ENCODE measurements at regions not wholly inside any gene's neighbourhood (a gene's known extent, or its start where the extent isn't known, plus 50 kb on each side); places are given as distances from the start of the nearest gene placed in this dataset.

DNA sequence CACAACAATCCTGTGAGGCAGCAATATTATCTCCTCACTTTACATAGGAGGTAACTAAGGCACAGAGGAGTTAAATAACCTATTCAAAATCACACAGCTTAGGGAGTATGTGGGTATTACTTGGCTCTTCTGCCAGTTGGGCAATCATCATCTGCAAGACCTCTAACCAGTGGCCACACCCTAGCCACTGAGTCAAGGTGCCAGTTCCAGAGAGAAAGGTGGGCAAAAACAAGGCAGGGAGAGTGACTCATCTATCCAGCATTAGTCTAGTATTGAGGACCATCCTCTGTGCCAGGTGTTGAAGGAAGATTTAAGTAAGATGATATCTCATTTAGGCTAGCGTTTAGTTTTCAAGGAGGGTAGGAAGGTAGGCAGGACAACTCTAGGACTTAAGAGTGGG, 113.9 kb upstream of the EOLA2 start:
- Histone ChIP-seq H2BK5ac (ENCODE audit: low read length) (no peak overlapping the region), H4K8ac (ENCODE audit: low read depth, low read length) (no peak overlapping the region), H3K79me1 (ENCODE audit: low read depth, low read length) (no peaks in the 10 kb centered on the region), H3K36me3 (replicated peaks in 1 of 2; ENCODE audit: control insufficient read depth in 2 of 2, insufficient read depth in 2 of 2, low read length in 2 of 2) (no peaks in the 10 kb centered on the region), H2BK15ac (ENCODE audit: low read length) (no peak overlapping the region), H2AK5ac (ENCODE audit: low read depth, low read length) (no peak overlapping the region), H3K9ac (ENCODE audit: low read depth, low read length, poor library complexity) (no peak overlapping the region), H3K27ac (replicated peaks; ENCODE audit: low read length) (no peak overlapping the region), H3K4me2 (ENCODE audit: insufficient read depth, low read length, poor library complexity, severe bottlenecking) (no peak overlapping the region), H2BK120ac (ENCODE audit: low read depth, low read length) (no peak overlapping the region), H3K4me1 (ENCODE audit: control insufficient read depth in 2 of 2, insufficient read depth in 1 of 2, low read depth in 1 of 2, low read length in 2 of 2) (no peaks in the 10 kb centered on the region), H3K9me3 (replicated peaks in 1 of 2; ENCODE audit: control insufficient read depth in 2 of 2, insufficient read depth in 1 of 2, low read depth in 1 of 2, low read length in 2 of 2) (no peaks in the 10 kb centered on the region), H3K18ac (ENCODE audit: low read length) (no peak overlapping the region), H3K27me3 (ENCODE audit: control insufficient read depth in 3 of 3, insufficient read depth in 3 of 3, low read depth in 1 of 3, low read length in 3 of 3) (peaks cover 0 to 3% (median 0%) of the 10 kb centered on the region in 3 experiments), H2BK12ac (ENCODE audit: low read length) (no peak overlapping the region), H2AFZ (ENCODE audit: low read length) (no peak overlapping the region), H3K23ac (ENCODE audit: low read depth, low read length, poor library complexity) (no peak overlapping the region), H3K4ac (ENCODE audit: low read length) (no peak overlapping the region), H4K91ac (ENCODE audit: low read depth, low read length, poor library complexity) (no peak overlapping the region), H3K14ac (ENCODE audit: low read length) (no peak overlapping the region), H3K4me3 (ENCODE audit: low read length in 2 of 2) (no peak overlapping the region)
- WGBS, 2 donors (ENCODE audit: extremely low coverage in 2 of 2, insufficient read length in 2 of 2, insufficient replicate concordance in 1 of 2): no CpG with 5 or more reads among the region's 1 CpG
- DNase-seq (ENCODE audit: low spot score): no peak

DNA sequence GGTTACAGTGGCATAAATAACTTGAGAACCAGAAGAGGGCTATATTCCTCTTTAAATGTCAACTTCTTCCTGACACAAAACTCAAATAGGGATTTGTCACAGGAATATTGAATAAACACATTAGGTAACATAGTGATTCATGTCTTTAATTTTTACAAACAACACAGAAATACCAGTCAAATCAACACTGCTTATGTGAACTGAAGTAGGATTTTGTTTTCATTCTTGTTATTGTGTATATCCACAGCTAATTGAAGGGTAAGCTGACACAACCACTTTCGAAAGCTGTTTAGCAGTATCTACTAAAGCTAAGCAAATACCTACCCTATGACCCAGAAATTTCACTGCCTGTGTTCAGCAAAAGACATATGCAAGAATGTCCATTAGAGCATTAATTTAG, 120.4 kb upstream of the EOLA2 start:
- Histone ChIP-seq H3K4me2 (ENCODE audit: insufficient read depth, low read length, poor library complexity, severe bottlenecking) (no peak overlapping the region), H4K8ac (ENCODE audit: low read depth, low read length) (no peak overlapping the region), H3K9me3 (replicated peaks in 1 of 2; ENCODE audit: control insufficient read depth in 2 of 2, insufficient read depth in 1 of 2, low read depth in 1 of 2, low read length in 2 of 2) (no peaks in the 10 kb centered on the region), H3K23ac (ENCODE audit: low read depth, low read length, poor library complexity) (no peak overlapping the region), H3K18ac (ENCODE audit: low read length) (no peak overlapping the region), H3K4me1 (ENCODE audit: control insufficient read depth in 2 of 2, insufficient read depth in 1 of 2, low read depth in 1 of 2, low read length in 2 of 2) (no peaks in the 10 kb centered on the region), H2BK12ac (ENCODE audit: low read length) (no peak overlapping the region), H3K36me3 (replicated peaks in 1 of 2; ENCODE audit: control insufficient read depth in 2 of 2, insufficient read depth in 2 of 2, low read length in 2 of 2) (no peaks in the 10 kb centered on the region), H3K79me1 (ENCODE audit: low read depth, low read length) (no peaks in the 10 kb centered on the region), H2BK15ac (ENCODE audit: low read length) (no peak overlapping the region), H4K91ac (ENCODE audit: low read depth, low read length, poor library complexity) (no peak overlapping the region), H3K9ac (ENCODE audit: low read depth, low read length, poor library complexity) (no peak overlapping the region), H3K4ac (ENCODE audit: low read length) (no peak overlapping the region), H2AFZ (ENCODE audit: low read length) (no peak overlapping the region), H2BK120ac (ENCODE audit: low read depth, low read length) (no peak overlapping the region), H2AK5ac (ENCODE audit: low read depth, low read length) (no peak overlapping the region), H3K27ac (replicated peaks; ENCODE audit: low read length) (no peak overlapping the region), H3K4me3 (ENCODE audit: low read length in 2 of 2) (no peak overlapping the region), H3K14ac (ENCODE audit: low read length) (no peak overlapping the region), H3K27me3 (ENCODE audit: control insufficient read depth in 3 of 3, insufficient read depth in 3 of 3, low read depth in 1 of 3, low read length in 3 of 3) (no peaks in the 10 kb centered on the region), H2BK5ac (ENCODE audit: low read length) (no peak overlapping the region)
- no peak for DNase-seq (ENCODE audit: low spot score)
- WGBS, 2 donors (ENCODE audit: extremely low coverage in 2 of 2, insufficient read length in 2 of 2, insufficient replicate concordance in 1 of 2): no CpG with 5 or more reads among the region's 1 CpG

- H2AFZ ChIP-seq (ENCODE audit: low read length): no peak overlapping the region
- H3K4ac ChIP-seq (ENCODE audit: low read length): no peak overlapping the region
- H3K18ac ChIP-seq (ENCODE audit: low read length): no peak overlapping the region
- no peak overlapping the region for H2BK5ac ChIP-seq (ENCODE audit: low read length)
- no peaks in the 10 kb centered on the region for H3K79me1 ChIP-seq (ENCODE audit: low read depth, low read length)
- H3K27ac ChIP-seq (replicated peaks; ENCODE audit: low read length): no peak overlapping the region
- H3K9me3 ChIP-seq (replicated peaks in 1 of 2; ENCODE audit: control insufficient read depth in 2 of 2, insufficient read depth in 1 of 2, low read depth in 1 of 2, low read length in 2 of 2): no peaks in the 10 kb centered on the region
- no peaks in the 10 kb centered on the region for H3K4me1 ChIP-seq (ENCODE audit: control insufficient read depth in 2 of 2, insufficient read depth in 1 of 2, low read depth in 1 of 2, low read length in 2 of 2)
- WGBS, 2 donors (ENCODE audit: extremely low coverage in 2 of 2, insufficient read length in 2 of 2, insufficient replicate concordance in 1 of 2): no CpG with 5 or more reads among the region's 7 CpGs
- no peak overlapping the region for H4K91ac ChIP-seq (ENCODE audit: low read depth, low read length, poor library complexity)
- H3K27me3 ChIP-seq (ENCODE audit: control insufficient read depth in 3 of 3, insufficient read depth in 3 of 3, low read depth in 1 of 3, low read length in 3 of 3): no peaks in the 10 kb centered on the region
- H2AK5ac ChIP-seq (ENCODE audit: low read depth, low read length): no peak overlapping the region
- no peak overlapping the region for H2BK12ac ChIP-seq (ENCODE audit: low read length)
- no peak overlapping the region for H3K14ac ChIP-seq (ENCODE audit: low read length)
- no peak overlapping the region for H3K9ac ChIP-seq (ENCODE audit: low read depth, low read length, poor library complexity)
- no peak overlapping the region for H2BK120ac ChIP-seq (ENCODE audit: low read depth, low read length)
- H3K36me3 ChIP-seq (replicated peaks in 1 of 2; ENCODE audit: control insufficient read depth in 2 of 2, insufficient read depth in 2 of 2, low read length in 2 of 2): no peaks in the 10 kb centered on the region
- H3K4me2 ChIP-seq (ENCODE audit: insufficient read depth, low read length, poor library complexity, severe bottlenecking): no peak overlapping the region
- H3K4me3 ChIP-seq (ENCODE audit: low read length in 2 of 2): no peak overlapping the region
- no peak overlapping the region for H2BK15ac ChIP-seq (ENCODE audit: low read length)
- H3K23ac ChIP-seq (ENCODE audit: low read depth, low read length, poor library complexity): no peak overlapping the region
- no peak for DNase-seq (ENCODE audit: low spot score)
- H4K8ac ChIP-seq (ENCODE audit: low read depth, low read length): no peak overlapping the region
These were observed 122.1 kb upstream of the EOLA2 start for GRCh38 chrX:150060406-150060805.

DNA sequence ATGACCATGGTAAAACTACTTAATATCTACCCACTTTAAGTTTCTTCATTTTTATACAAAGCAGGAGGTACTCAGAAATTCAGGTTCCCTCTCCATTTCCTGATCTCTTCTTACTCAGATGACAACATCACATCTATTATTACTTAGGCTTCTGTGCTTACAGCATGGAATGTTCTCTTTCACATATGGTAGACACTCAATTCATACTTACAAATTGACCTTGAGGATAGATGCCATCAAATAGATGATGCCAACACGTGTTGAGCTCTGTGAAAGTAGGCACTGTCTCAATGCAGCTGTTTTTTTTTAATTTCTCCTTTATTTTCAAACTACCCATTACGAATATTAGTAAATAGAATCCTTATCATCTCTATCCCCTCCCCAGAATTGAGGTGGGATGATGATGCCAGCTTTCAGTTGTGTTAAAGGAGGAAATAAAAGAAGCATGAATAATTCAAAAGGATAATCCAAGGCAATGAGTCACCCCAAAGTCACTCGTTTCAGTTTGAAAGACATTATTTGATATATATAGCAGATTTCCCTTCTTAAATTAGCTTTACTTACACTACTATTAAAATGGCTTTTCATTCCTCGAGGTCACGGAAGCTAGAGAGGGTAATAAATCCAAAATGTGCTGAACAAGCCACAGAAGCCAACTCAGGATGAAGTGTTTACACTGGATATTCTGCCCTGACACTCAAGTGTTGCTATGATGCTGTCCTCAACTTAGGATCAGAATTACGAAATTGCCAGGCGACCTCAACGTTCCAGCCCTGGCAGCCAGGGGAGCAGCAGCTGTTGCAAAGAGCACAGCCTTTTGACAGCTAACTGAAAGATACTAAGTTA, 124.2 kb upstream of the EOLA2 start:
- H2BK120ac ChIP-seq (ENCODE audit: low read depth, low read length): no peak overlapping the region
- no peak overlapping the region for H4K91ac ChIP-seq (ENCODE audit: low read depth, low read length, poor library complexity)
- H3K27me3 ChIP-seq (ENCODE audit: control insufficient read depth in 3 of 3, insufficient read depth in 3 of 3, low read depth in 1 of 3, low read length in 3 of 3): no peaks in the 10 kb centered on the region
- no peak overlapping the region for H3K9ac ChIP-seq (ENCODE audit: low read depth, low read length, poor library complexity)
- 100% methylated on average over 1 of the region's 8 CpGs; no CpG with 5 or more reads in 1 of the 2 donors for WGBS, 2 donors (ENCODE audit: extremely low coverage in 2 of 2, insufficient read length in 2 of 2, insufficient replicate concordance in 1 of 2)
- no peak overlapping the region for H2AK5ac ChIP-seq (ENCODE audit: low read depth, low read length)
- no peak overlapping the region for H3K18ac ChIP-seq (ENCODE audit: low read length)
- H2BK12ac ChIP-seq (ENCODE audit: low read length): no peak overlapping the region
- H3K14ac ChIP-seq (ENCODE audit: low read length): no peak overlapping the region
- no peaks in the 10 kb centered on the region for H3K4me1 ChIP-seq (ENCODE audit: control insufficient read depth in 2 of 2, insufficient read depth in 1 of 2, low read depth in 1 of 2, low read length in 2 of 2)
- H3K36me3 ChIP-seq (replicated peaks in 1 of 2; ENCODE audit: control insufficient read depth in 2 of 2, insufficient read depth in 2 of 2, low read length in 2 of 2): no peaks in the 10 kb centered on the region
- H3K79me1 ChIP-seq (ENCODE audit: low read depth, low read length): no peaks in the 10 kb centered on the region
- H3K23ac ChIP-seq (ENCODE audit: low read depth, low read length, poor library complexity): no peak overlapping the region
- no peak overlapping the region for H3K4ac ChIP-seq (ENCODE audit: low read length)
- H3K4me3 ChIP-seq (ENCODE audit: low read length in 2 of 2): no peak overlapping the region
- H3K27ac ChIP-seq (replicated peaks; ENCODE audit: low read length): no peak overlapping the region
- no peak overlapping the region for H3K4me2 ChIP-seq (ENCODE audit: insufficient read depth, low read length, poor library complexity, severe bottlenecking)
- no peak overlapping the region for H2BK15ac ChIP-seq (ENCODE audit: low read length)
- no peak overlapping the region for H4K8ac ChIP-seq (ENCODE audit: low read depth, low read length)
- H2BK5ac ChIP-seq (ENCODE audit: low read length): no peak overlapping the region
- H3K9me3 ChIP-seq (replicated peaks in 1 of 2; ENCODE audit: control insufficient read depth in 2 of 2, insufficient read depth in 1 of 2, low read depth in 1 of 2, low read length in 2 of 2): no peaks in the 10 kb centered on the region
- DNase-seq (ENCODE audit: low spot score): no peak
- no peak overlapping the region for H2AFZ ChIP-seq (ENCODE audit: low read length)

Measured in neuronal stem cell (in vitro differentiated cells).